ENCODE measurements at regions not wholly inside any gene's neighbourhood (a gene's known extent, or its start where the extent isn't known, plus 50 kb on each side); places are given as distances from the start of the nearest gene placed in this dataset.

GRCh38 chr18:10401930-10402329, 52.5 kb upstream of the APCDD1 start:
- DNase-seq: no peak

- DNase-seq: no peak
These were observed 51.4 kb upstream of the APCDD1 start for GRCh38 chr18:10402871-10403559.

GRCh38 chr18:10403708-10404107, 50.7 kb upstream of the APCDD1 start:
- no peak for DNase-seq

DNA sequence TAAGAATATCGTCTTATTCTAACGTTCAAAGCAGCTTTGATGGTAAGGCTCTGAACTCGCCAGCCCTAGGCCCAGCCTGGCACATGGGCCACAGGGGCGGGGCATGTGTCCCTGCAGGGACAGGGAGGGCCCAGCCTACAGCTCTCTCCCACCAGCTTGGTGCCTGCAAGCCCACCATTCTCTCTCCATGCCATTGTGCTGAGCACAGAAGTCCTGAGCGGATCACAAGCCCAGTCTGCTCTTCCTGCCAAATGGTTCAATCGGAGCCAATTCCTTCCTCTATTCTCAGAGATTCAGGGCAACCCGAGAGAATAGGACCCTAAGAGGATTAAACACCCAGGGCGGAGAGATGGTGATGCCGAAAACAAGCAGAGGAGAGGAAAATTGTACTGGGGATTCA, 50.3 kb upstream of the APCDD1 start:
- DNase-seq: no peak
